Upper lobe of left lung (tissue), 6 donors: ENCODE measurements at regions not wholly inside any gene's neighbourhood (a gene's known extent, or its start where the extent isn't known, plus 50 kb on each side); places are given as distances from the start of the nearest gene placed in this dataset.

Experiments used
- ATAC-seq, 2 donors: fragments of 200-7000 bp; cut with Tn5 transposase; one replicate each; pipeline ENCODE4 v1.9.1; 2022; ENCODE audit warnings: mild to moderate bottlenecking in 2 of 2, moderate library complexity in 2 of 2; ENCODE audit not compliant: low FRiP score in 2 of 2
- DNase-seq, 2 donors: peaks; one replicate each; pipeline ENCODE4 v3.0.0-alpha.2; 2019 to 2020
- H3K27ac ChIP-seq, 4 donors: fragments of 200-600 bp; sonication (generic); one replicate each; pipeline ENCODE4 v1.5.1; 2016 to 2019
- H3K27me3 ChIP-seq, 4 donors: fragments of 200-600 bp; sonication (generic); one replicate each; pipeline ENCODE4 v1.5.1; 2017 to 2019
- H3K36me3 ChIP-seq, 4 donors: fragments of 200-600 bp; sonication (generic); one replicate each; pipeline ENCODE4 v1.5.1; 2016 to 2019
- H3K4me1 ChIP-seq, 4 donors: fragments of 200-600 bp; sonication (generic); one replicate each; pipeline ENCODE4 v1.5.1; 2018 to 2019
- H3K4me3 ChIP-seq, 4 donors: fragments of 200-600 bp; sonication (generic); one replicate each; pipeline ENCODE4 v1.5.1; 2017 to 2019; ENCODE audit warnings: mild to moderate bottlenecking in 2 of 4, moderate library complexity in 1 of 4
- H3K9me3 ChIP-seq, 4 donors: fragments of 200-600 bp; sonication (generic); one replicate each; pipeline ENCODE4 v1.5.1; 2018 to 2019
- EP300 ChIP-seq, 4 donors: sonication (generic); formaldehyde crosslinking; IDR thresholded peaks; one replicate each; pipeline ENCODE4 v1.5.1; 2017; ENCODE audit warnings: antibody characterized with exemption in 4 of 4, control low read depth in 2 of 4
- POLR2A ChIP-seq, 4 donors: fragments of 450-650 bp; IDR thresholded peaks; one replicate each; pipeline ENCODE4 v1.5.1; 2016 to 2017; ENCODE audit warnings: antibody characterized with exemption in 4 of 4, mild to moderate bottlenecking in 2 of 4
- POLR2AphosphoS5 ChIP-seq, 2 donors: sonication (generic); formaldehyde crosslinking; IDR thresholded peaks; one replicate each; pipeline ENCODE4 v1.5.1; 2017; ENCODE audit warnings: antibody characterized with exemption in 2 of 2
- WGBS, 2 donors: methylation state at CpG; one replicate each; pipeline ENCODE4 v1.1.5; 2017 to 2018; 5-methylcytosine and 5-hydroxymethylcytosine counted together
- TF ChIP-seq, protein P1 (sequence below), 6 experiments: fragments of 450-650 bp in 4 of 6; fragments of 200-600 bp in 2 of 6; sonication (generic) in 2 of 6; IDR thresholded peaks; one replicate each; pipeline ENCODE4 v1.5.1; 2016 to 2019; ENCODE audit warnings: antibody characterized with exemption in 6 of 6
- donor health status: DM: no; HTN: no; CAD: no; lungs with moderate emphysema.
- donor health status: DM: no; HTN: yes; CAD: no; lungs with severe emphysema.

DNA sequence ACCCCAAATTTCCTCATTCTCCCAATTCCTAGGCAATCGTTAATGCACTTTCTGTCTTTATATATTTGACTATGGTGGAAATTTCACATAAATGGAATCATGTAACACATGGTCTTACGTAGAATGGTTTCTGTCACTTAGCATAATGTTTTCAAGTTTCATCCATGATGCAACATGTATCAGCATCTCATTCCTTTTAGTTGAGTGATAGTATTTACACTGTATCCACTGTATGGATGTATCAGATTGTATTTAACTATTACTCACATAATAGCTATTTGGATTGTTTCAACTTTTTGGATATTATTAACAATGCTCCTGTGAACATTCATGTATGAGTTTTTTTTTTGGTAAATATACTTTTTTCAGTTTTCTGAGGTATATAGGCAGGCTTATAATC, 982.3 kb upstream of the DDX18 start:
- no peaks in the 10 kb centered on the region for H3K36me3 ChIP-seq
- no peak overlapping the region for H3K4me3 ChIP-seq
- DNase-seq (no peak), ATAC-seq (no peak)
- no peak overlapping the region for H3K27ac ChIP-seq
- TF ChIP-seq POLR2AphosphoS5 (IDR thresholded peaks at IDR 0.05) (no peak), EP300 (IDR thresholded peaks at IDR 0.05) (no peak), POLR2A (IDR thresholded peaks at IDR 0.05) (no peak)
- TF ChIP-seq, protein P1, sequence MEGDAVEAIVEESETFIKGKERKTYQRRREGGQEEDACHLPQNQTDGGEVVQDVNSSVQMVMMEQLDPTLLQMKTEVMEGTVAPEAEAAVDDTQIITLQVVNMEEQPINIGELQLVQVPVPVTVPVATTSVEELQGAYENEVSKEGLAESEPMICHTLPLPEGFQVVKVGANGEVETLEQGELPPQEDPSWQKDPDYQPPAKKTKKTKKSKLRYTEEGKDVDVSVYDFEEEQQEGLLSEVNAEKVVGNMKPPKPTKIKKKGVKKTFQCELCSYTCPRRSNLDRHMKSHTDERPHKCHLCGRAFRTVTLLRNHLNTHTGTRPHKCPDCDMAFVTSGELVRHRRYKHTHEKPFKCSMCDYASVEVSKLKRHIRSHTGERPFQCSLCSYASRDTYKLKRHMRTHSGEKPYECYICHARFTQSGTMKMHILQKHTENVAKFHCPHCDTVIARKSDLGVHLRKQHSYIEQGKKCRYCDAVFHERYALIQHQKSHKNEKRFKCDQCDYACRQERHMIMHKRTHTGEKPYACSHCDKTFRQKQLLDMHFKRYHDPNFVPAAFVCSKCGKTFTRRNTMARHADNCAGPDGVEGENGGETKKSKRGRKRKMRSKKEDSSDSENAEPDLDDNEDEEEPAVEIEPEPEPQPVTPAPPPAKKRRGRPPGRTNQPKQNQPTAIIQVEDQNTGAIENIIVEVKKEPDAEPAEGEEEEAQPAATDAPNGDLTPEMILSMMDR (IDR thresholded peaks at IDR 0.05), result no peak
- no peaks in the 10 kb centered on the region for H3K4me1 ChIP-seq
- WGBS, 2 donors, result 64 to 88% methylated on average over 2 of the region's 2 CpGs
- no peaks in the 10 kb centered on the region for H3K9me3 ChIP-seq
- H3K27me3 ChIP-seq, result no peaks in the 10 kb centered on the region

DNA sequence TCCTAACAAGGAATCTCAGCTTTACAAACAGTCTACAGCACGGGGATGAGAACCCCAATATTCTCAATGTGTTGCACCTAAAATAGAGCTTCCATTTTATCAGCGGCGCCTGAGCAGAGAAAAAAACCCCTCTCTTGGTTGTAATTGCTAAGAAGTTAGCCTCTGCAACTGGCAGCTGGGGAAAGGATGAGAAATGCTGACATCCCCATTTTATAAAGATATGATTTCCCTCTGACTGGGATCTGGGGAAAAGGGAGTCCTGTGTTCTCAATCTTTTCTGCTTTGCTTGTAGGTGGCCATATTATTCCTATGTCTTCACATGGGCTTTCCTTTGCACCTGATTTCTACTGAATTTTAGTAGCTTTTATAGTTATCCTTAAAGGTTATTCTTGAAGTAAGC, 981.4 kb upstream of the DDX18 start:
- H3K4me3 ChIP-seq, result no peak overlapping the region
- H3K4me1 ChIP-seq, result no peaks in the 10 kb centered on the region
- TF ChIP-seq POLR2A (IDR thresholded peaks at IDR 0.05), result no peak
- TF ChIP-seq EP300 (IDR thresholded peaks at IDR 0.05), result no peak
- no peak for TF ChIP-seq POLR2AphosphoS5 (IDR thresholded peaks at IDR 0.05)
- TF ChIP-seq, protein P1 (IDR thresholded peaks at IDR 0.05), result no peak
- no peak for ATAC-seq
- no peaks in the 10 kb centered on the region for H3K9me3 ChIP-seq
- DNase-seq, result no peak
- no peaks in the 10 kb centered on the region for H3K27me3 ChIP-seq
- no peak overlapping the region for H3K27ac ChIP-seq
- 79 to 87% methylated on average over 3 of the region's 3 CpGs for WGBS, 2 donors
- no peaks in the 10 kb centered on the region for H3K36me3 ChIP-seq

DNA sequence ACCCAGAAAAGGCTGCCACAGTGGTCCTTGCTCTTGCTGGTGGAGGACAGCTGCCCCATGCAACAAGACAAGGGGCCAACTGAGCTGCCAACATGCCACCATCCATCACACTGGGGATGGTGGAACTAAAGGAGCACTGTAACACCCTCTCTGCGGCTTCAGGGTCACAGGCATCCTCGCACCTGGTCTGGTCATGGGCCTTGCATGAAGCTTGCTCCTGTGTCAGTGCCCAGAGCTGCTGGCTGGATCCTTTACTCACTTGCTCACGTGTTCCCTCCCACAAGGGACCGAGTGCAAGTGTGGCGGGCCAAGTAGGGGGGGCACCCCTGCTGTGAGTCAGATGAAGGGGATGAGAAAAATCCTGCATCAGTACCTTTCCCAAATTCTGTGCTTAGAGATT, 972.3 kb upstream of the DDX18 start:
- Histone ChIP-seq H3K9me3 (no peaks in the 10 kb centered on the region), H3K27ac (no peak overlapping the region), H3K4me1 (no peaks in the 10 kb centered on the region), H3K36me3 (no peaks in the 10 kb centered on the region), H3K27me3 (no peaks in the 10 kb centered on the region), H3K4me3 (no peak overlapping the region)
- WGBS, 2 donors, result 64 to 76% methylated on average over 3 to 4 of the region's 5 CpGs
- DNase-seq (peak in 1 of 2 donors; percentile 2), ATAC-seq (no peak)
- TF ChIP-seq EP300 (IDR thresholded peaks at IDR 0.05) (no peak), POLR2AphosphoS5 (IDR thresholded peaks at IDR 0.05) (no peak), POLR2A (IDR thresholded peaks at IDR 0.05) (no peak)
- TF ChIP-seq, protein P1 (IDR thresholded peaks at IDR 0.05), result no peak

DNA sequence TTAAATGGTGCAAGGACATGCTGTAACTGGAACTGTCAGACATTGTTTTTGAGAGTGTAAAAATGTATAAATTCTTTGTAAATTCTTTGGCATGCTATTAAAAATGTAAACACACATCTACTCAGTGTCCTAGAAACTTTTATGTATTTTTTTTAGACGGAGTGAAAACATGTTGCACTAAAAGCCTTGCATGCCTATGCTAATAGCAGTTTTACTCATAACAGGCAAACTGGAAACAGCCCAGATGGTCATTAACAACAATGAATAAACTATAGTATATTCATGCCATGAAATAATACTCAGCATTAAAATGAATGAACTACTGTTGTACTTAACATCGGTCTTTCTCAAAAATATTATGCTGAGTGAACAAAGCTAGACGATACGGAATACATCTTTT, 954.8 kb upstream of the DDX18 start:
- DNase-seq (no peak), ATAC-seq (no peak)
- H3K4me3 ChIP-seq, result no peak overlapping the region
- WGBS, 2 donors, result 80 to 82% methylated on average over 4 of the region's 4 CpGs
- no peaks in the 10 kb centered on the region for H3K4me1 ChIP-seq
- H3K27me3 ChIP-seq, result no peaks in the 10 kb centered on the region
- H3K36me3 ChIP-seq, result no peaks in the 10 kb centered on the region
- H3K9me3 ChIP-seq, result peaks cover 0 to 9% (median 4%) of the 10 kb centered on the region in 4 donors
- TF ChIP-seq, protein P1 (IDR thresholded peaks at IDR 0.05), result no peak
- TF ChIP-seq POLR2A (IDR thresholded peaks at IDR 0.05) (no peak), POLR2AphosphoS5 (IDR thresholded peaks at IDR 0.05) (no peak), EP300 (IDR thresholded peaks at IDR 0.05) (no peak)
- no peak overlapping the region for H3K27ac ChIP-seq

DNA sequence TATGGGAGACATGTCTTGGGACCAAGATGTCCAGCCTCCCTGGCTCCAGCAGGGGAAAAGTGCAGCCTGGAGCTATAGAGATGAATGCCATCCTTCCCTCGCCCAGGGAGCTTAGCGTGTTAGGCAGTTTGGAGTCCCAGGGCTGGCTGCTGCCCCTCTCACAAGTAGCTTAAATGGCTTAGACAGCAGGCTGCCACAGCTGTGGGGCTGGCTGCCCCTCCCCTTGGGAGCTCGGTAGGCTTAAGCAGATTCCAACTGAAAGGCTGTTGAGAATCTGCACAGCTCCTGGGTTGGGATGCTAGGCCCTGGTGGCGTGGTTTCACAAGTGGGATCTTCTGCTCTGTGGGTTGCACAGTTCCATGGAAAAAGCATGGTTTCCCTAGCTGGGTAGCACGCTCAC, 940.5 kb upstream of the DDX18 start:
- Histone ChIP-seq H3K9me3 (peaks cover 0 to 11% (median 0%) of the 10 kb centered on the region in 4 donors), H3K27me3 (no peaks in the 10 kb centered on the region), H3K4me3 (no peak overlapping the region), H3K27ac (no peak overlapping the region), H3K4me1 (no peaks in the 10 kb centered on the region), H3K36me3 (no peaks in the 10 kb centered on the region)
- TF ChIP-seq POLR2AphosphoS5 (IDR thresholded peaks at IDR 0.05), result no peak
- TF ChIP-seq EP300 (IDR thresholded peaks at IDR 0.05), result no peak
- TF ChIP-seq POLR2A (IDR thresholded peaks at IDR 0.05), result no peak
- TF ChIP-seq, protein P1 (IDR thresholded peaks at IDR 0.05), result no peak
- DNase-seq, result no peak
- WGBS, 2 donors, result 70 to 87% methylated on average over 3 to 5 of the region's 5 CpGs
- ATAC-seq, result no peak
